ENCODE measurements at regions not wholly inside any gene's neighbourhood (a gene's known extent, or its start where the extent isn't known, plus 50 kb on each side); places are given as distances from the start of the nearest gene placed in this dataset.

DNA sequence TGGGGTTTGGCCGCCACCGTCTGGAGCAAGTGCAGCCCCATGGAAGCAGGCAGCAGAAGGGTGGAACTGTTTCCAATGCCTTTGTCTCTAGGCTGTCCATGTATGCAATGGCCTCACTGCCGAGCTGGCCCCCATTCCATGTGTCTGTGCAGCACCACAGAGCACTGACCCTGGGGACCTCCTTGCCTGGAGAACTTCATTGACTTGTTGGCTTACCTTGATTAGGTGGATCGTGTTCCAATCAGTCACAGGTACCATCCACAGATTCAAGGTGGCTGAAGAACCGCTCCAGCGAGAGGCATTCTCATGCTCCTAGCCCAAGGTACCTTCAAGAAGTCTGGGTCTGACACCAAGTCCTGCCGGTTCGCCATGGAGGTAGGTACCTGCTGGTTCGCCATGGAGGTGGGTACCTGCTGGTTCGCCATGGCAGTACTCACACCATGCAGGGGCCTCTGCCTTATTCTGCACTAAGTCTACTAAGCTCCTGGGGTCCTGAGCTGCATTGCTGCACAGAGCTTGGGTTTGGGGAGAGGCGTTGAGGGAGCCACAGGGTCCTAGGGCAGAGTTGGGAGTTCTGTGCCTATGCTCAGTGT lies 358.3 kb upstream of the IRX1 start:
- no peak for TF ChIP-seq POLR2AphosphoS5 (IDR thresholded peaks at IDR 0.05; ENCODE audit: low read depth, low read length)
- TF ChIP-seq SIN3A (IDR thresholded peaks at IDR 0.05; ENCODE audit: borderline replicate concordance, low read depth, low read length), result no peak
- TF ChIP-seq YY1 (IDR thresholded peaks at IDR 0.05; ENCODE audit: low read depth), result no peak
- no peak for TF ChIP-seq JUND (IDR thresholded peaks at IDR 0.05)
- TF ChIP-seq, protein P1, sequence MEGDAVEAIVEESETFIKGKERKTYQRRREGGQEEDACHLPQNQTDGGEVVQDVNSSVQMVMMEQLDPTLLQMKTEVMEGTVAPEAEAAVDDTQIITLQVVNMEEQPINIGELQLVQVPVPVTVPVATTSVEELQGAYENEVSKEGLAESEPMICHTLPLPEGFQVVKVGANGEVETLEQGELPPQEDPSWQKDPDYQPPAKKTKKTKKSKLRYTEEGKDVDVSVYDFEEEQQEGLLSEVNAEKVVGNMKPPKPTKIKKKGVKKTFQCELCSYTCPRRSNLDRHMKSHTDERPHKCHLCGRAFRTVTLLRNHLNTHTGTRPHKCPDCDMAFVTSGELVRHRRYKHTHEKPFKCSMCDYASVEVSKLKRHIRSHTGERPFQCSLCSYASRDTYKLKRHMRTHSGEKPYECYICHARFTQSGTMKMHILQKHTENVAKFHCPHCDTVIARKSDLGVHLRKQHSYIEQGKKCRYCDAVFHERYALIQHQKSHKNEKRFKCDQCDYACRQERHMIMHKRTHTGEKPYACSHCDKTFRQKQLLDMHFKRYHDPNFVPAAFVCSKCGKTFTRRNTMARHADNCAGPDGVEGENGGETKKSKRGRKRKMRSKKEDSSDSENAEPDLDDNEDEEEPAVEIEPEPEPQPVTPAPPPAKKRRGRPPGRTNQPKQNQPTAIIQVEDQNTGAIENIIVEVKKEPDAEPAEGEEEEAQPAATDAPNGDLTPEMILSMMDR (IDR thresholded peaks at IDR 0.05), result no peak
- no peak for TF ChIP-seq EP300 (IDR thresholded peaks at IDR 0.05; ENCODE audit: borderline replicate concordance in 1 of 2, low read depth in 1 of 2, low read length in 1 of 2)
- TF ChIP-seq, protein P2, sequence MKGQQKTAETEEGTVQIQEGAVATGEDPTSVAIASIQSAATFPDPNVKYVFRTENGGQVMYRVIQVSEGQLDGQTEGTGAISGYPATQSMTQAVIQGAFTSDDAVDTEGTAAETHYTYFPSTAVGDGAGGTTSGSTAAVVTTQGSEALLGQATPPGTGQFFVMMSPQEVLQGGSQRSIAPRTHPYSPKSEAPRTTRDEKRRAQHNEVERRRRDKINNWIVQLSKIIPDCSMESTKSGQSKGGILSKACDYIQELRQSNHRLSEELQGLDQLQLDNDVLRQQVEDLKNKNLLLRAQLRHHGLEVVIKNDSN (IDR thresholded peaks at IDR 0.05; ENCODE audit: borderline replicate concordance, low read depth), result no peak
- TF ChIP-seq, protein P3, sequence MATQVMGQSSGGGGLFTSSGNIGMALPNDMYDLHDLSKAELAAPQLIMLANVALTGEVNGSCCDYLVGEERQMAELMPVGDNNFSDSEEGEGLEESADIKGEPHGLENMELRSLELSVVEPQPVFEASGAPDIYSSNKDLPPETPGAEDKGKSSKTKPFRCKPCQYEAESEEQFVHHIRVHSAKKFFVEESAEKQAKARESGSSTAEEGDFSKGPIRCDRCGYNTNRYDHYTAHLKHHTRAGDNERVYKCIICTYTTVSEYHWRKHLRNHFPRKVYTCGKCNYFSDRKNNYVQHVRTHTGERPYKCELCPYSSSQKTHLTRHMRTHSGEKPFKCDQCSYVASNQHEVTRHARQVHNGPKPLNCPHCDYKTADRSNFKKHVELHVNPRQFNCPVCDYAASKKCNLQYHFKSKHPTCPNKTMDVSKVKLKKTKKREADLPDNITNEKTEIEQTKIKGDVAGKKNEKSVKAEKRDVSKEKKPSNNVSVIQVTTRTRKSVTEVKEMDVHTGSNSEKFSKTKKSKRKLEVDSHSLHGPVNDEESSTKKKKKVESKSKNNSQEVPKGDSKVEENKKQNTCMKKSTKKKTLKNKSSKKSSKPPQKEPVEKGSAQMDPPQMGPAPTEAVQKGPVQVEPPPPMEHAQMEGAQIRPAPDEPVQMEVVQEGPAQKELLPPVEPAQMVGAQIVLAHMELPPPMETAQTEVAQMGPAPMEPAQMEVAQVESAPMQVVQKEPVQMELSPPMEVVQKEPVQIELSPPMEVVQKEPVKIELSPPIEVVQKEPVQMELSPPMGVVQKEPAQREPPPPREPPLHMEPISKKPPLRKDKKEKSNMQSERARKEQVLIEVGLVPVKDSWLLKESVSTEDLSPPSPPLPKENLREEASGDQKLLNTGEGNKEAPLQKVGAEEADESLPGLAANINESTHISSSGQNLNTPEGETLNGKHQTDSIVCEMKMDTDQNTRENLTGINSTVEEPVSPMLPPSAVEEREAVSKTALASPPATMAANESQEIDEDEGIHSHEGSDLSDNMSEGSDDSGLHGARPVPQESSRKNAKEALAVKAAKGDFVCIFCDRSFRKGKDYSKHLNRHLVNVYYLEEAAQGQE (IDR thresholded peaks at IDR 0.05; ENCODE audit: low read depth, low read length), result no peak
- TF ChIP-seq MXI1 (IDR thresholded peaks at IDR 0.05; ENCODE audit: low read depth, low read length), result no peak
- TF ChIP-seq GABPA (IDR thresholded peaks at IDR 0.05; ENCODE audit: low read depth), result no peak
